ENCODE measurements at regions not wholly inside any gene's neighbourhood (a gene's known extent, or its start where the extent isn't known, plus 50 kb on each side); places are given as distances from the start of the nearest gene placed in this dataset.

DNA sequence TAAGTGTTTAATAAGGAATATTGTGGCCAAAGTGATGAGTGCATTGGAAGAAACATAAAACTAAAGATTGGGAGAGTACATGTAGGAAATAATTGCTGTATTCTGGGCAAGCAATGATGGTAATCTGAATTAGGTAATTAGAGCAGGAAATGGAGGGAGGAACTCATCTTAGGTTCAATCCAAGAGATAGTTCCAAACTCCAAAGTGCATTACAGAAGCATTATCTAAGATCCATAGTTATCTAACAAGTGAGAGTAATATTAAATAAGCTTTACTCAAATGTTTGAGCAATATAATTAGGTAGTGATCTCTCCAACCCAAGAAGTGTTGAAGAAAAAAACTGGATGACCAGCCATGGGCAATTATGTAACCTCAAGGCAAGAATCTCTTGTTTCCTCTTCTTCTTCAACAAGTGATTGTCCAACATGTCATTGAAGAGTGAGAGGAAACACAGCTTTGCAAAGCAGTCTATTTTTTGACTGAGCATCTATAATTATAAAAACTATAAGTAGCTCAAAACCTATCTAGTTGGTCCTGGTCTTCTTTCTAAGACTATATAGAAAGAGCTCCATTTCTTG lies 181.2 kb upstream of the TNFAIP3 start:
- TF ChIP-seq, protein P1, sequence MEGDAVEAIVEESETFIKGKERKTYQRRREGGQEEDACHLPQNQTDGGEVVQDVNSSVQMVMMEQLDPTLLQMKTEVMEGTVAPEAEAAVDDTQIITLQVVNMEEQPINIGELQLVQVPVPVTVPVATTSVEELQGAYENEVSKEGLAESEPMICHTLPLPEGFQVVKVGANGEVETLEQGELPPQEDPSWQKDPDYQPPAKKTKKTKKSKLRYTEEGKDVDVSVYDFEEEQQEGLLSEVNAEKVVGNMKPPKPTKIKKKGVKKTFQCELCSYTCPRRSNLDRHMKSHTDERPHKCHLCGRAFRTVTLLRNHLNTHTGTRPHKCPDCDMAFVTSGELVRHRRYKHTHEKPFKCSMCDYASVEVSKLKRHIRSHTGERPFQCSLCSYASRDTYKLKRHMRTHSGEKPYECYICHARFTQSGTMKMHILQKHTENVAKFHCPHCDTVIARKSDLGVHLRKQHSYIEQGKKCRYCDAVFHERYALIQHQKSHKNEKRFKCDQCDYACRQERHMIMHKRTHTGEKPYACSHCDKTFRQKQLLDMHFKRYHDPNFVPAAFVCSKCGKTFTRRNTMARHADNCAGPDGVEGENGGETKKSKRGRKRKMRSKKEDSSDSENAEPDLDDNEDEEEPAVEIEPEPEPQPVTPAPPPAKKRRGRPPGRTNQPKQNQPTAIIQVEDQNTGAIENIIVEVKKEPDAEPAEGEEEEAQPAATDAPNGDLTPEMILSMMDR (IDR thresholded peaks at IDR 0.05; ENCODE audit: control extremely low read depth in 1 of 3, insufficient read depth in 1 of 3, low read depth in 1 of 3, low read length in 3 of 3): no peak
- TF ChIP-seq SP1 (IDR thresholded peaks at IDR 0.05; ENCODE audit: low read depth, low read length) (no peak), JUND (IDR thresholded peaks at IDR 0.05; ENCODE audit: low read length) (no peak), POLR2A (IDR thresholded peaks at IDR 0.05; ENCODE audit: control extremely low read depth in 1 of 2, low read depth in 2 of 2, low read length in 2 of 2) (no peak), POLR2AphosphoS5 (IDR thresholded peaks at IDR 0.05; ENCODE audit: low read depth, low read length) (no peak), SUZ12 (IDR thresholded peaks at IDR 0.05; ENCODE audit: low read length) (no peak), RAD21 (IDR thresholded peaks at IDR 0.05 in 1 of 2, conservative IDR thresholded peaks at IDR 0.05 in 1 of 2; ENCODE audit: low read depth in 2 of 2, low read length in 2 of 2) (no peak), TAF7 (optimal IDR thresholded peaks at IDR 0.05; ENCODE audit: borderline replicate concordance, low read depth, low read length) (no peak)
- TF ChIP-seq, protein P2, sequence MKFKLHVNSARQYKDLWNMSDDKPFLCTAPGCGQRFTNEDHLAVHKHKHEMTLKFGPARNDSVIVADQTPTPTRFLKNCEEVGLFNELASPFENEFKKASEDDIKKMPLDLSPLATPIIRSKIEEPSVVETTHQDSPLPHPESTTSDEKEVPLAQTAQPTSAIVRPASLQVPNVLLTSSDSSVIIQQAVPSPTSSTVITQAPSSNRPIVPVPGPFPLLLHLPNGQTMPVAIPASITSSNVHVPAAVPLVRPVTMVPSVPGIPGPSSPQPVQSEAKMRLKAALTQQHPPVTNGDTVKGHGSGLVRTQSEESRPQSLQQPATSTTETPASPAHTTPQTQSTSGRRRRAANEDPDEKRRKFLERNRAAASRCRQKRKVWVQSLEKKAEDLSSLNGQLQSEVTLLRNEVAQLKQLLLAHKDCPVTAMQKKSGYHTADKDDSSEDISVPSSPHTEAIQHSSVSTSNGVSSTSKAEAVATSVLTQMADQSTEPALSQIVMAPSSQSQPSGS (IDR thresholded peaks at IDR 0.05; ENCODE audit: low read length): no peak

Measured in H1 (cell line).